ENCODE measurements at regions not wholly inside any gene's neighbourhood (a gene's known extent, or its start where the extent isn't known, plus 50 kb on each side); places are given as distances from the start of the nearest gene placed in this dataset.
A peak's percentile ranks its signal among the peaks of the same experiment; 100 is the strongest.

GRCh38 chr6:81901551-81901966, 149.1 kb upstream of the TENT5A start:
- no peak overlapping the region for H3K27ac ChIP-seq
- 25 to 47% (median 35%) methylated on average over 1 of the region's 1 CpG for WGBS, 5 donors
- no peaks in the 10 kb centered on the region for H3K9me3 ChIP-seq
- no peak overlapping the region for H3K4me3 ChIP-seq
- TF ChIP-seq EP300 (IDR thresholded peaks at IDR 0.05), result no peak
- TF ChIP-seq CTCF (IDR thresholded peaks at IDR 0.05), result no peak
- TF ChIP-seq POLR2A (IDR thresholded peaks at IDR 0.05), result no peak
- TF ChIP-seq POLR2AphosphoS5 (IDR thresholded peaks at IDR 0.05), result no peak
- H3K27me3 ChIP-seq, result no peaks in the 10 kb centered on the region
- peaks cover 4 to 13% (median 7%) of the 10 kb centered on the region in 4 donors for H3K4me1 ChIP-seq
- DNase-seq, result peak in 1 of 2 donors; percentile 58
- no peaks in the 10 kb centered on the region for H3K36me3 ChIP-seq
- intact Hi-C loops (cut with DNase I; ENCODE audit: low total_unique reads), result no loop called here

GRCh38 chr6:81900616-81901015, 148.1 kb upstream of the TENT5A start:
- no peak for DNase-seq
- H3K9me3 ChIP-seq, result no peaks in the 10 kb centered on the region
- H3K4me3 ChIP-seq, result no peak overlapping the region
- H3K27ac ChIP-seq, result no peak overlapping the region
- intact Hi-C loops (cut with DNase I; ENCODE audit: low total_unique reads), result no loop called here
- TF ChIP-seq EP300 (IDR thresholded peaks at IDR 0.05), result no peak
- no peak for TF ChIP-seq POLR2A (IDR thresholded peaks at IDR 0.05)
- no peak for TF ChIP-seq POLR2AphosphoS5 (IDR thresholded peaks at IDR 0.05)
- no peak for TF ChIP-seq CTCF (IDR thresholded peaks at IDR 0.05)
- H3K27me3 ChIP-seq, result no peaks in the 10 kb centered on the region
- no peaks in the 10 kb centered on the region for H3K36me3 ChIP-seq
- WGBS, 5 donors, result 93 to 100% (median 98%) methylated on average over 1 of the region's 1 CpG
- H3K4me1 ChIP-seq, result peaks cover 5 to 16% (median 8%) of the 10 kb centered on the region in 4 donors

GRCh38 chr6:81897793-81898192, 145.3 kb upstream of the TENT5A start:
- H3K4me3 ChIP-seq, result no peak overlapping the region
- no peaks in the 10 kb centered on the region for H3K27me3 ChIP-seq
- 47 to 54% (median 49%) methylated on average over 4 of the region's 4 CpGs for WGBS, 5 donors
- H3K4me1 ChIP-seq, result peaks cover 5 to 23% (median 17%) of the 10 kb centered on the region in 4 donors
- no peak overlapping the region for H3K27ac ChIP-seq
- TF ChIP-seq CTCF (IDR thresholded peaks at IDR 0.05), result no peak
- no peak for TF ChIP-seq POLR2AphosphoS5 (IDR thresholded peaks at IDR 0.05)
- no peak for TF ChIP-seq EP300 (IDR thresholded peaks at IDR 0.05)
- TF ChIP-seq POLR2A (IDR thresholded peaks at IDR 0.05), result no peak
- no peaks in the 10 kb centered on the region for H3K9me3 ChIP-seq
- H3K36me3 ChIP-seq, result no peaks in the 10 kb centered on the region
- DNase-seq, result peak in 1 of 2 donors; percentile 8
- intact Hi-C loops (cut with DNase I; ENCODE audit: low total_unique reads), result no loop called here

GRCh38 chr6:81896525-81897503, 144.3 kb upstream of the TENT5A start:
- no peak for DNase-seq
- intact Hi-C loops (cut with DNase I; ENCODE audit: low total_unique reads), result no loop called here
- Histone ChIP-seq H3K4me3 (no peak overlapping the region), H3K36me3 (no peaks in the 10 kb centered on the region), H3K27ac (no peak overlapping the region), H3K9me3 (no peaks in the 10 kb centered on the region), H3K4me1 (peaks cover 5 to 21% (median 16%) of the 10 kb centered on the region in 4 donors), H3K27me3 (no peaks in the 10 kb centered on the region)
- no peak for TF ChIP-seq CTCF (IDR thresholded peaks at IDR 0.05)
- TF ChIP-seq EP300 (IDR thresholded peaks at IDR 0.05), result no peak
- no peak for TF ChIP-seq POLR2AphosphoS5 (IDR thresholded peaks at IDR 0.05)
- TF ChIP-seq POLR2A (IDR thresholded peaks at IDR 0.05), result no peak
- WGBS, 5 donors, result 84 to 91% (median 87%) methylated on average over 7 of the region's 7 CpGs
